ENCODE measurements at regions not wholly inside any gene's neighbourhood (a gene's known extent, or its start where the extent isn't known, plus 50 kb on each side); places are given as distances from the start of the nearest gene placed in this dataset.

DNA sequence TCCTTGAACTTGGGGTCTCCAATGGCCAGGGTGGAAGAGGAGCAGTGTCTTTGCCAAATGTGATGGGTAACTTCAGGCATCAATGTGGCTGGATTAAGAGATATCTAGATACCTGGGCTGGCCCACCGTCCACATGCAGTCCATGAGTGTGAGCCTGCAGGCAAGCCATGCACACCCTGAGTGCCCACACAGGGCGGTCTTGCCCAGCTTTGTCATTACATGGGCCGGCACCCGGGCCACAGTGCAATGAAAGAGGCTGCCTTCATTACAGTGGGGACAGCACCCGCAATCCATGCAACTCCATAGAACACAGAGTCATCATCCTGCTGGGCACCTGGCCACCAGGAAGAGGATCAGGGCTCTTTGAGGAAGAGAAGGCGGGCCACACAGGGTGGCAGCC, 263.8 kb upstream of the IRX1 start:
- no peak for TF ChIP-seq POLR2A (IDR thresholded peaks at IDR 0.05)
- TF ChIP-seq, protein P1, sequence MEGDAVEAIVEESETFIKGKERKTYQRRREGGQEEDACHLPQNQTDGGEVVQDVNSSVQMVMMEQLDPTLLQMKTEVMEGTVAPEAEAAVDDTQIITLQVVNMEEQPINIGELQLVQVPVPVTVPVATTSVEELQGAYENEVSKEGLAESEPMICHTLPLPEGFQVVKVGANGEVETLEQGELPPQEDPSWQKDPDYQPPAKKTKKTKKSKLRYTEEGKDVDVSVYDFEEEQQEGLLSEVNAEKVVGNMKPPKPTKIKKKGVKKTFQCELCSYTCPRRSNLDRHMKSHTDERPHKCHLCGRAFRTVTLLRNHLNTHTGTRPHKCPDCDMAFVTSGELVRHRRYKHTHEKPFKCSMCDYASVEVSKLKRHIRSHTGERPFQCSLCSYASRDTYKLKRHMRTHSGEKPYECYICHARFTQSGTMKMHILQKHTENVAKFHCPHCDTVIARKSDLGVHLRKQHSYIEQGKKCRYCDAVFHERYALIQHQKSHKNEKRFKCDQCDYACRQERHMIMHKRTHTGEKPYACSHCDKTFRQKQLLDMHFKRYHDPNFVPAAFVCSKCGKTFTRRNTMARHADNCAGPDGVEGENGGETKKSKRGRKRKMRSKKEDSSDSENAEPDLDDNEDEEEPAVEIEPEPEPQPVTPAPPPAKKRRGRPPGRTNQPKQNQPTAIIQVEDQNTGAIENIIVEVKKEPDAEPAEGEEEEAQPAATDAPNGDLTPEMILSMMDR (IDR thresholded peaks at IDR 0.05 in 4 of 5, conservative IDR thresholded peaks at IDR 0.05 in 1 of 5) = no peak
